Stimulated activated CD4-positive, alpha-beta T cell treated with anti-CD3 and anti-CD28 coated beads, Interleukin-12 subunit alpha, Interleukin-12 subunit beta, amount 100 ng/mL, for 24 hours (primary cell): ENCODE measurements at regions not wholly inside any gene's neighbourhood (a gene's known extent, or its start where the extent isn't known, plus 50 kb on each side); places are given as distances from the start of the nearest gene placed in this dataset.
A peak's percentile ranks its signal among the peaks of the same experiment; 100 is the strongest.
"Not testable (repeated sequence)": the region's sequence is repeated elsewhere in the genome, so short reads cannot be mapped to it uniquely, and the experiment has no call there.

Experiments used
- DNase-seq, 2 experiments: peaks; one replicate each; pipeline ENCODE4 v3.0.0-alpha.2; 2020; ENCODE audit warnings: low read depth in 2 of 2

DNA sequence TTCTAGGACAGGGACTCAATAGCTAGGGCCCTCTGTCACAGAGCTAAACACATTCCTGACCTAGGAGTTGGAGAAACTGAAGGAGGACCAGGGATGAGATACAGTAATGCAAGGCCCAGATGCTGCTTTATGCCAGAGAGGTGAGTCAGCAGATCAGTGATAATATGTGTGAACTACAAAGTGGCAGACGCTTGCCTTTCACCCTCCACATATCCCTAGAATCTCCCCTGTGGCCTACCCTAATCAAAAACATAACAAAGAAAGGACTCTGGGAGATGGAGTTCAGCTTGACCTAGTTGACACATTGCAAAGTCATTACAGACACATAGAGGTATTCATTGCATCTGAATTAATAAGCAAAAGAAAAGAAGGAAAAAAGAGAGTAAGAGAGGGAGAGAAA lies 417.6 kb upstream of the DYNLRB2 start:
- no peak for DNase-seq

DNA sequence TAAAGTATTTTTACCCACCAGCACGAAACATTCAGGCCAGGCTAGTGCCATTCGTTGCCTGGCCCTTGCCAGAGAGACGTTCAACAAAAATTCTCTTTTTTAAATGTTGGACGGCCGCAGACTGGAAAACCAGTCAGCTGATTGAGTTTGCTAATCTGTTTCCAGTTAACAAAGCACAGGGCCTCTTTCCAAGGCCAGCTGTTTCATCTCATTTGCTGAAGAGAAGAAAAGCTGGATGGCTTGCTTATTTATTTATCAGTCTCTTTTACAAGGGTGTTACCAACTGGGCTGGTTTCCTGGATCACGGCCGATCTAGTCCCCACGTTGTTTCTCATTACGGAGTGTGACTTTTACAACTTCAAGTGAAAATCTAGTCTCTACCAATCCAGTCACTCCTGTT lies 418.7 kb upstream of the DYNLRB2 start:
- DNase-seq = no peak

DNA sequence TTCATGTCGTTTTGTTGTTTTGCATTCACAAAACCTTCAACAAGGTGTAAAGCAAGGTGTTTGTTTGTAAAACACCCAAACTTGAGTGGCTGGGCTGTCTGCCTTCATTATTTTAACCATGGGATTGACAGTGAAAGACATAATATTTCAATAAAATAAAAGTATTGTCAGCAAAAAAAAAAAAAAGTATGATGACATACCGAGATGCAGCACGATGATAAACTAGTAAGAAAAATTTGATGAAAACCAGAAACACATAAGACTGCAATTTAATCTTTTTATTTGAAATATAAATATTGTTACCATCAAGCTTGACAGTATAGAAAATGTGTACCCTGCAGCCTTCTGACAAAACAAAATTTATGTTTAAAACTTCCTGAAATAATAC lies 419.3 kb upstream of the DYNLRB2 start:
- DNase-seq = no peak

DNA sequence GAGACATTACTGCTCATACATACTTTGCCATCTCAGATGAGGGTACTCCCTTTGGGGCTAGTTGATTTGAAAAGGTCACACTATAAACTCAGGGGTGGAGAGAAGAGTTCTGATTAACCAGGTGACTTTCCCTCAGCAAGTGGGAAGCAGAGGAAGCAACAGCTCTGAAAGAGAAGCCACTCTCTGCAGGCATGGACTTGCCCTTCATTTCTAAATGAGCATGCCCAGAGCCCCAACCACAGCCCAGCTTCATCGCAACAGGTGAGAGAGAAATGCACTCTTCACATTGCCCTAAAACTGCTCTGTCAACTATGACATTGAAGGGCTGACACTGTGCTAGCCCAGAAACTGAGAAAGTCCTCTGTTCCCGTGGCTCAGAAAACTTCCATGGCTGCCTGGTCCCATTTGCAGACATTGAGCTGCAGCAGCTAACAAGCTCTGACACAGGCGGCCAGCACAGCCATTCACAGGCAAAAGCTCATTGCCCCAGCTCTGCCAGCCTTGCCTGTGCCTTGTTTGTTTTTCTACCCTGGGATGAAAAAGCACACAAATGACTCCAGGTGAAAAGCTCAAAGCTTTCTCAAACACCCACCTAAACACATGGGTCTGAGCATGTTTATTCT lies 419.8 kb upstream of the DYNLRB2 start:
- no peak for DNase-seq

DNA sequence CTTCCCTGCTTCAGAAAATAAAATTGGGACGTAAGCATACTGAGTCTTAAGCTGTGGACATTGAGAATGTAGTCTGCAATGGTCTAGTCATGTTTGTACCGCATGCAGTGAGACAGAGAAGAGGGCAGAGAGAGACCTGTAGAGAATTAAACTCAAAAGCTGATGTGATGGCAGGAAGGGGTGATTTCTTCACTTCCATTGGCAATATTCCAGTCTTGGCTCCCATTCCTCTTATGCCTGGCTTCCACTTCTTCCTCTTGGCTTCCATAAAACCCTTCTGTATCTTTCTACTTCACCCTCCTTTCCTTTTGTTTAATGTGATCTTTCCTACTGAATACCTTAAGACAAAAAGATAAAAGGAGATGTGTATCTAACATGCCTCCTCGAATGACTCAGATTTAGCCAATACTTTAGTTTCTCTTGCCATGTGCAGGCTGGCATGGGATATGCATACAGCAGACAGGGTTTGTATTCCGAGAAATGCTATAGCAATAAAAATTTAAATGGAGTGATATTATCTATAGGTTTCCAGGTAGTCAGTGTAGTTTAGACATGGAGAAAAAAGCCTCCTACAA lies 423.1 kb upstream of the DYNLRB2 start:
- no peak for DNase-seq

DNA sequence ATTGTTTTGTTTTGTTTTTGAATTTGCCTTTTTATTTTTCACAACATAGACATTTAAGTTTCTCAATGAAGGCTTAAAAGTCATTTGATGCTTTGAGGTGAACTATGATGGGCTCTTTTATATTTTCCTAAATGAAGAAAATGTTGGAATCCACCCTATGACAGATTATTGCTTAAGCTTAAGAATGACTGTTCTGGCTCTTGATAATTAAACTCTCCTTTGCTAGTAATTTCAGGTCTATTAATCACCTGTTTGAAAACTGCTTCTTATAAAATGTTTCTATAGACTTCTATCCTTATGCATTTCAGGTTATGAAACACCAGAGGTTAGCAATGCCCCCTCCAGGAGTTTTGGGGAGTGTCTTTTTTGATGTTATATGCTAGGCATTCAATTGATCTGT lies 424.1 kb upstream of the DYNLRB2 start:
- no peak for DNase-seq

DNA sequence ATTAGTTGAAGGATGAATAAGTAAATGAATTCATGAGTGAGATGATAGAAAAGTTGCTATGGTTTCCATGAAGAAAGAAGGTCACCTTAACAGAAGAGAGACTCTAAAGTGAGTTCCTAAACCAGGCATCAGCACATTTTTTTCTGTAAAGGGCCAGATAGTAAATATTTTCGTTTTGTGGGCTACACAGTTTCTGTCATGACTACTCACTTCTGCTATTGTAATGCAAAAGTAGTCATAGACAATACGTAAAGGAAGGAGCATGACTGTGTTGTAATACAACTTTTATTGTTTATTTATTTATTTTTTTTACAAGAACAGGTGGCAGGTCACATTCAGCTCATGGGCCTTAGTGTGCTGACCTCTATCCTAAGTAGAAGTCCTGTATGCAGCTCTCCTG lies 426.1 kb upstream of the DYNLRB2 start:
- no peak for DNase-seq

DNA sequence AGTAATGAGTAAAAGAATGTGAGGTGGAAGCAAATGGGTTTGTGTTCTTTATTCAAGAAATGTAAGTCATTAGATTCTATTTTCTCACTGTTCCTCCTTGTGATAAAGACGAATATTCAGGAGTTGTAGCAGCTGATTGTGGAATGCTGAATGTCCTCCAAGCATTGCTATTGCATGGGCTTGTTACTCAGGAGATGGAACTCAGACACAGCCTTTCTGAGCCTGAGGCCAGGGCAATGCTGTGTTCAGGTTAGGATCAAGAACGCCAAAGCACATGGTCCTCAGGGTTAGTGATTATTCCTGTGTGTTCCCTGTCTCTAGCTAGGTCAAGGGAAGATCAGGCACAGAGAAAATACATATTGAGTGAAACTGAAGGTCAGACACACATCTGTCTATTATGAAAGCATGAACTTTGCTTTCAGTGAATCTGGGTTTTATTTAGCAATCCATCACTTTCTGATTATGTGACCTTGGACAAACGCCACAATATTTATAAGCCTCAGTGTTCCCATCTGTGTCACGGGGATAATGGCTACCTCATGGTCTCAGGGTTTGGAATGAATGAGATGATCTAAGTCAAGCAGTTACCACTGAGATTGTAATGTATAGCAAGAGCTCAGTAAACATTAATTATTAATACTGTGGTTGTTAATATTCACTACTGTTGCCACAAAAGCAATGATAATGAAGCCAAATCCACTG lies 426.8 kb upstream of the DYNLRB2 start:
- no peak for DNase-seq

DNA sequence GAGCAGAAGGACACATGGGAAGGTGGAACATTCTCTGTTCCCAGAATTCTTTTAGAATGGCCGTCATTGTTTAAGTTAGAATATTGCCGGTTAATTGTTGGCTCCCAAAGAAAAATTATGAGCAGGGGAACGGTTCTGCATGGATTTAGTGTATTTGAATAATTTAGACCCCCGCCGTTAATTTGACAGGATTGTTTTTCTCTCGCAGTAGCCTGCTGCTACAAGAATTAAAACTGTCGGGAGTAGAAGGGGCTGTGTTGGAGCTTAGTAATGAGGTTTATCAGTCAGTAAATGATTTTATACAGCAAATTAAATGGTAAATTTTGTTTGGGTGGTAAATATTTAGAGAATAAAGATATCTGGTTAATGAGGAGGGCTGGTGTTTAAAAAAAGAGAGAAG lies 431.2 kb upstream of the DYNLRB2 start:
- no peak for DNase-seq

DNA sequence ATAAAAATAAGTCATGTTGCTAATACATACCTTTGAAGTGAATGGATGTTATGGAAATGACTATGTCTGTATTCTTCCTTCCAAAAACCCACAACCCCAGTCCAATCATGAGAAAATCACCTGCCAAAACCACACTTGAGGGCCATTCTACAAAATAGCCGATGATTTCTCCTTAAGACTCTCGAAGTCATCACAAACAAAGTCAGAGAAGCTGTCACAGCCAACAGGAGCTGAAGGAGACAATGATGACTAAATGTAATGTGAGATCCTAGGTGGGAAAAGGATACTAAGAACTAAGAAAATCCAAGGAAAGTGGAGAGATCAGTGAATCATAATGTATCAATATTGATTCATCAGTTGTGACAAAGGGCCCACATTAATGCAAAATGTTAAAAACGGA lies 432.9 kb upstream of the DYNLRB2 start:
- no peak for DNase-seq

DNA sequence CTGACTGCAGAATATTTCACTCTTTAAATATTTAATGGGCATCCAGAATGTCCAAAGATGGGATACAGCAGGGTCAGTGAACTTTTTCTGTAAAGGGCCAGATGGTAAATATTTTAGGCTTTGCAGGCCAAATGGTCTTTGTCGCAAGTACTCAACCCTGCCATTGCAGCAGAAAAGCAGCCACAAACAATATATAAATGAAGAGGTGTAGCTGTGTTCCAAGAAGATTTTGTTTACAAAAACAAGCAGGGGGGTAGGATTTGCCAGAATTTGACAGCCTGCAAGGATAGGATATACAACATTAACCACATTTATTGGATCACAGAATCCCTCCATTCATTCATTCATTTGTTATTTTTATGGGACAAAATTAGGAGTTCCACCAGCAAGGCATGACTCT lies 435.0 kb upstream of the DYNLRB2 start:
- DNase-seq = no peak

DNA sequence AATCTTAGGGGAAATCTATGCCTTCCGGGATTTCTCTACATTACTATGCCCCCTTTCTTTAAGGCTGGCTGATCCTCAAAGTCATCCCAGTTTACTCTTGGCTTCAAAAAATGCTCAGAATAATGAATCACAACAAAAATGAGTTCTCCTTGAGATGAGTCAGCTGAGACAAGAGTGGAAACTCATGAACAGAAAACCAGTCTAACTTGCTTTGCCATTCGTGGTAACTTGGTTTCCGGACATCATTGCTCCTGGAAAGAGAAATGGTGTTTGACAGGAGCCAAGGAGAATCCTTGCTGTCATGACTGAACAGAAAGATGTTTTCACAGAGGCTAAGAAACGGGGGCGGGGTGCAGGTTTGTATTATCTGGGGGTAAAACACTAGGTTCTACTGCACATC lies 435.6 kb upstream of the DYNLRB2 start:
- DNase-seq = no peak

DNA sequence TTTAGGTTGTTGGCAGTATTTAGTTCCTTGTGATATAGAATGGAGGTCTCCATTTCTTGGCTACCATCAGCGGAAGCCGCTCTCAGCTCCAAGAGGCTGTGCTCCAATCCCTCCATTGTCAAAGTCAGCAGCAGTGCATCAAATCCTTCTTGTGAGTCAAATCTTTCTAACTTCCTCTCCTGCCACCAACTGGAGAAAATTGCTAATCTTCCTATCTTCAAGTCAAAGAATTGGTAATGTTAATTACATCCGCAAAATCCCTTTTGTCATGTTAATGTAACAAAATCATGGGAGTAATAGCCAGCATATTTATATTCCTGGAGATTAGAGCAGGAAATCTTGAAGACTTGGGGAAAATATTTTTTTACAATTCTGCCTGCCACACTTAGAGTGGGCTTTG lies 436.4 kb upstream of the DYNLRB2 start:
- no peak for DNase-seq

DNA sequence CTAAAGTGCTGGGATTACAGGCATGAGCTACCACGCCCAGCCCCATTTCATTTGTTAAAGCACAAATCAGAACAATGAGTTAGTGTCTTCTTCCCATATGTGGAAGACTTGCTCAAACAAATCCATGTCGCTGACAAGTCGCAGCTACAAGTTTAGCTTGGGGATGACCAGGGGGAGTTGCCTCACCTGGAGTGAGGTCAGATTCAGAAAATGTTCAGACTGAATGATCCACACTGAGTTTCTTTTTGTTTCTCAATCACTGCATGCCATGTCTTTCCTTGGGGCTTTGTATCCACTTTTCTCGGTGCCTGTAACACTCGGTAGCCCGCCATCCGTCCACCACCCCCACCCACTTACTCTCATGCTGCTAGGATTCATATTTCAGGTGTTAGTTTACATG lies 437.3 kb upstream of the DYNLRB2 start:
- no peak for DNase-seq

DNA sequence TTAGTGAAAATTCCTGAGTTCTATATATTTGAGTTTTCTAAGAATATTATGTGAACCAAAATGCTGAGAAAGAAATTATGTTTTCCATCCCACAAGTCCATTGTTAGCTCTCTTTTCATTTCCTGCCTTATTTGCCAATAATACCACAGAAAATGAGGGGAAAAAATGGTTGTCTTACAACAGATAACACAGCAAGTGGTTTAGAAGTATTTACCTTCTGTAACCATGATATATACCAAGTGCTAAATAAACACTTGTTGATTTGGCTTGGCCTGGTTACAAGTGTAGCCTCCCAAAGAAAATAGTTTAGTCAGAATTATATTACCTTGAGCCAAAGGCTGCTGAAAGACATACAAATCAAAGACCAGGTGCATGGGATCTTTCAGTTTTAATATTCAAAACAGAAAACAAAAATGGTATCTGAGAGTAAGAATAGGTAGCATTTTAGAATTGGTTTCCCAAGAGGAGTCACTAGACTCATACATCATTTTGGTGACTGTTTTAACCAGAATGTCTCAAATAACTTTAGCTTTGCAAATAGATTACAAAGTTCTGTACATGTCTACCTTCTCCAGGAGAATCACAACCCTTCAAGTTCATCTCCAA lies 439.8 kb upstream of the DYNLRB2 start:
- DNase-seq = no peak

DNA sequence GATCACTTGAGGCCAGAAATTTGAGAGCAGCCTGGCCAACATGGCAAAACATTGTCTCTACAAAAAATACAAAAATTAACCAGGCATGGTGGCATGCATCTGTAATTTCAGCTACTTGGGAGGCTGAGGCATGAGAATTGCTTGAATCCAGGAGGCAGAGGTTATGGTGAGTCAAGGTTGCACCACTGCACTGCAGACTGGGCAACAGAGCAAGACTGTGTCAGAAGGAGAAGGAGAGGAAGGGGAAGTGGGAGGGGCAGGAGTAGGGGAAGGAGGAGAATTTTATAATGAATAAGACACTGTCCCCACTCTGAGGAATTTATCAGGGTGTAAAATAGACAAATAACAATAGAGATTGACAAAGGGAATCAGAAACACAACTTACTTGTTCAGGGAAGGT lies 440.6 kb upstream of the DYNLRB2 start:
- no peak for DNase-seq

DNA sequence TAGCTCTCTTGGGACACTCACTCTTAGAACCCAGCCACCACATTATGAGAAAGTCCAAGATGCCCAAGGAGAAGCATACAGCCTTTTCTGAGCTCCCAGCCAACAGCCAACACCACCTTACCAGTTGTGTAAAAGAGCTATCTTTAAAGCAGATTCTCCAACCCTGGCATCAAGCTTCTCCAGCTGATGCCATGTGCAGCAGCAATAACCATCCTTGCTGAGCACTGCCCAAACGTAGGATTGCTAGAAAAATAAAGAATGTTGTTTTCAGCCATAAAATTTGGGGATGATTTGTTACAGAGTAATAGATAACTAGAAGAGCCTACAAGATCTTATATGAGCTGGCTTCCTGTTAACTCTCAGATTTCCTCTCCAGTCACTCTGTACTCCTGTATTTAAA lies 443.7 kb upstream of the DYNLRB2 start:
- DNase-seq = no peak

DNA sequence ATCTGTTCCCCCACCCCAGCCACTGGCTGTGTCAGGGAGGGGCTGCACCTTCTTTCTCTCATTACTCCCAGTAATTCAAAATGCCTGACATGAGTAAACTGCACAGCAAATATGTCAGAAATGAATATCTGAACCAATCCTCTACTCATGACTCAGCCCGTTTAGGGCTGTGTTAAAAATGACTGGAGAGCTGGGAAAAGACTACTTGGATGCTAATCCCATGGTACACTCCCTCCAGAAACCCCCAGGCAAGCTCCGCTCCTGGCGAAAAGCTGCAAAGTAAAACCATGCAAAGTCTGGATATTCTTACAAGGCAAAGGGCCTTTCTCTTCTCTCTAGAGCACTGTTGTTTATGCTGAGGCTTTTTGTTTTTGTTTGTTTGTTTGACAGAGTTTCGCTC lies 448.1 kb upstream of the DYNLRB2 start:
- no peak for DNase-seq

DNA sequence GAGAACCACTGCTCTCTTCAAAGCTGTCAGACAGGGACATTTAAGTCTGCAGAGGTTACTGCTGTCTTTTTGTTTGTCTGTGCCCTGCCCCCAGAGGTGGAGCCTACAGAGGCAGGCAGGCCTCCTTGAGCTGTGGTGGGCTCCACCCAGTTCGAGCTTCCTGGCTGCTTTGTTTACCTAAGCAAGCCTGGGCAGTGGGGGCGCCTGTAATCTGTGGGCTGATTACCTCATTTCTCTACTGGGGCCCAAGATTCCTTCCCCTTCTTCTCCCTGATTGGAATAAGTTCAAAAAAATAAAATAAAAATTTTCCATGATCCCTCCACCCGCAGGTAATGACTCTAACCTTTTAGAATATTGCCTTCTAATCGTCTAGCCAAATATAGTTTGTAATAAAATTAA lies 449.3 kb upstream of the DYNLRB2 start:
- DNase-seq = not testable (repeated sequence)

DNA sequence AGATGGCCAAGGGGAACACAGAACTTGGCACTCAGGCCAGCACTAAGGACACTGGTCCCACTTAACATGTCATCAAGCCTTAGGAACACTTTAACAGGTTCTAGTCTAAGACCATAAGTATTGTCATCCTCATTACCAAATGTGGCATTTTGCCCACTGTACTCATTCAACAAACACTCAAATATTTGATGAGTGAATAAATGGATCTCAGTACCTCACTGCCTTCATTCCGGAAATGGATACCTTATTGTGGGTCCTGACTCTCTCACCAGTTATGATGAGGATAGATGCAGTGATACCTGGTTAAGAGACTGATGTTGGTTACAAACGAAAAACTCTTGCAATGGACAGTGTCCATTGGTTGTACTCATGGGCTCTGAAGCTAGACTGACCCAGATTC lies 455.2 kb upstream of the DYNLRB2 start:
- DNase-seq = no peak

DNA sequence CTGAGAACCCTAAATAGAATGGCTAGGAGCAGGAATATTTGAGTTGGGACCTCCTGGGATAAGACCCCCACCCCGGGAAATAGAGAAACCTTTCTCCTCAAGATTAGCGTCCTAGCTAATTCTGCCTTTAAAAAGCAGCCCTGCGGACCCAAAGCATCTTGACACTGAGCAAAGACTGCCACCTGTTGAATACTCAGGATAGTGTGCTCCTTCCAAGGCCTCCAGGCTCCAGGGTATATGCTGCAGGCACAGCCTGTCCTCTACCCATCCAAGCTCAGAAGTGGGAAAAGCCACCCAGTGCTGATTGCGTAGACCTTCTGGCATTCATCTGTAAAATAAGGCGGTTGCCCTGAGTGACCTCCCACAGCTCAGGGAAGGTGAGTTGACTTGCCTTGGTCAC lies 456.2 kb upstream of the DYNLRB2 start:
- peak in 1 of 2 experiments; percentile 2 for DNase-seq

DNA sequence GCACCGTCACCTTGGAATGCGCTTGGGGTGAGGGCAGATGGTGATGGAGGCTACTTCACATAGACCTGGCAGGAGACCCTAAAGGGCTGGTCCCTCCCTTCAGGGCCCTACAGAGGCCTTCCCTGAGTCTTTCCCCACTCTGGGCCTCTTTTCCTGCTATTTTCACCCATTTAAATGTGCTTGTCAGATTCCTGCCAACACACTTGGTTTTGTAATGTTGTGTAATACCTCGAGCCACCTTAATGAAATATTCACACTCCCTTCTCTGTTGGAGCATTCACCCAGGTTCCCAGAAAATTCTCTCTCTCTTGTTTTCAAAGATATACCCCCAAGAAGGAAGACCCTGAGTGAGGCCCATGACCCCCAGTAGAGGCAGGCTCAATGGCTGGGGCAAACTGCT lies 456.6 kb upstream of the DYNLRB2 start:
- DNase-seq = no peak

DNA sequence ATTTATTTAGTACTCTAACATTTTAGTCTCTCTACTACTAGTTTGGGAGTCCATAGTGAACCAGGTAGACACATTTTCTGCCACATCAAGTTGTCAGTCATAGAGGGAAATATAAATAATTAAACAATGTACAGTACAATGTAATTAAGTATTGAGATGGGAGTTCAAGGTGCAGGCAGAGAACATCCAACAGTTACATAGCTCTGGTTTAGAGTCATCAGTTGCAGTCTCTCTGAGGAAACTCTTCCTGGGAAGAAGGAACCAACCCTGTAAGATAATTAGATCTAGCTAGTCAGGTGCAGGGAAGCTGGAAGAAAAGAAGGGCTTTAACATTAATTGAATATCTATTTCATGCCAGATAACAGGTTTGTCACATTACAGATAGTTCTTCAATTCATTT lies 457.9 kb upstream of the DYNLRB2 start:
- no peak for DNase-seq
